Neural progenitor cell (in vitro differentiated cells): ENCODE measurements at regions not wholly inside any gene's neighbourhood (a gene's known extent, or its start where the extent isn't known, plus 50 kb on each side); places are given as distances from the start of the nearest gene placed in this dataset.

Experiments
- CTCF ChIP-seq: fragments of 200-600 bp; sonication (generic); IDR thresholded peaks from 2 replicates; pipeline ENCODE4 v1.5.1; 2017; ENCODE audit warnings: antibody characterized with exemption, mild to moderate bottlenecking
- EZH2 ChIP-seq: fragments of 200-600 bp; sonication (generic); IDR thresholded peaks from 2 replicates; pipeline ENCODE4 v1.6.1; 2017; ENCODE audit warnings: antibody characterized with exemption, mild to moderate bottlenecking, moderate library complexity

GRCh38 chr1:90262791-90263190, 267.9 kb downstream of the ZNF326 start:
- TF ChIP-seq CTCF: no peak
- no peak for TF ChIP-seq EZH2
